SK-N-SH (cell line): ENCODE measurements at regions not wholly inside any gene's neighbourhood (a gene's known extent, or its start where the extent isn't known, plus 50 kb on each side); places are given as distances from the start of the nearest gene placed in this dataset.

Experiments
- CTCF ChIA-PET: fragments of 300-600, 350-600 bp; formaldehyde crosslinking; extraction: SDS; loops from one replicate; lab custom pipeline; 2021; lab: Yijun Ruan, JAX
- POLR2A ChIA-PET: fragments of 350-600 bp; sonication (Branson Sonifier 250); formaldehyde crosslinking; extraction: SDS; loops from one replicate; lab custom pipeline; 2020; ENCODE audit warnings: antibody characterized with exemption, inconsistent platforms; lab: Yijun Ruan, JAX
- DNase-seq: peaks from one replicate; pipeline ENCODE4 v3.0.0; 2012
- H2AFZ ChIP-seq: fragments of 200-600 bp; sonication (generic); 2 replicates; pipeline ENCODE4 v1.8.1; 2016; ENCODE audit warnings: antibody characterized with exemption, mild to moderate bottlenecking, low read depth
- H3F3A ChIP-seq: fragments of 200-600 bp; sonication (generic); replicated peaks from 2 replicates; pipeline ENCODE3; 2016; ENCODE audit warnings: antibody characterized with exemption, mild to moderate bottlenecking; ENCODE audit not compliant: insufficient read depth
- H3K27ac ChIP-seq, 2 experiments: fragments of 200-500 bp in 1 of 2; fragments of 200-600 bp in 1 of 2; sonication (Bioruptor generic) in 1 of 2; sonication (generic), shearing (Covaris generic) in 1 of 2; 2 replicates each; pipeline versions ENCODE4 v1.5.1 to v1.6.1; 2014 to 2016; ENCODE audit warnings: low read depth in 2 of 2, inconsistent platforms in 1 of 2, low read length in 1 of 2, mild to moderate bottlenecking in 1 of 2, mixed read lengths in 1 of 2
- H3K27me3 ChIP-seq: fragments of 200-600 bp; sonication (generic), shearing (Covaris generic); 2 replicates; pipeline ENCODE4 v1.6.1; 2016; ENCODE audit warnings: mixed run types; ENCODE audit not compliant: insufficient read depth
- H3K36me3 ChIP-seq, 2 experiments: fragments of 200-500 bp in 1 of 2; fragments of 200-600 bp in 1 of 2; sonication (Bioruptor generic) in 1 of 2; sonication (generic) in 1 of 2; replicated peaks in 1 of 2; 2 replicates each; pipeline versions ENCODE3 to v1.5.1; 2014 to 2016; ENCODE audit warnings: low read length in 1 of 2, mild to moderate bottlenecking in 1 of 2; ENCODE audit not compliant: insufficient read depth in 2 of 2, control insufficient read depth in 1 of 2
- H3K4me1 ChIP-seq, 2 experiments: fragments of 200-500 bp in 1 of 2; fragments of 200-600 bp in 1 of 2; sonication (Bioruptor generic) in 1 of 2; sonication (generic), shearing (Covaris generic) in 1 of 2; 2 replicates each; pipeline versions ENCODE4 v1.5.1 to v1.6.1; 2014 to 2016; ENCODE audit warnings: low read depth in 1 of 2, low read length in 1 of 2, mixed run types in 1 of 2; ENCODE audit not compliant: insufficient read depth in 2 of 2, control insufficient read depth in 1 of 2
- H3K4me2 ChIP-seq: fragments of 200-600 bp; sonication (generic), shearing (Covaris generic); 2 replicates; pipeline ENCODE4 v1.6.1; 2017; ENCODE audit warnings: mixed run types
- H3K4me3 ChIP-seq, 2 experiments: fragments of 200-500 bp in 1 of 2; fragments of 200-600 bp in 1 of 2; sonication (Bioruptor generic) in 1 of 2; sonication (generic), shearing (Covaris generic) in 1 of 2; 2 replicates each; pipeline versions ENCODE4 v1.5.1 to v1.8.1; 2014 to 2016; ENCODE audit warnings: low read depth in 2 of 2, inconsistent platforms in 1 of 2, low read length in 1 of 2, mild to moderate bottlenecking in 1 of 2, mixed read lengths in 1 of 2, moderate library complexity in 1 of 2
- H3K79me2 ChIP-seq: fragments of 200-600 bp; sonication (generic); 2 replicates; pipeline ENCODE4 v1.8.1; 2017; ENCODE audit warnings: mild to moderate bottlenecking; ENCODE audit not compliant: insufficient read depth
- H3K9ac ChIP-seq: fragments of 200-600 bp; sonication (generic); 2 replicates; pipeline ENCODE4 v1.6.1; 2017; ENCODE audit warnings: mixed run types
- H3K9me2 ChIP-seq: fragments of 200-600 bp; sonication (generic); 2 replicates; pipeline ENCODE4 v1.6.1; 2017; ENCODE audit warnings: mixed run types
- H3K9me3 ChIP-seq: fragments of 200-600 bp; sonication (generic); 2 replicates; pipeline ENCODE4 v1.6.1; 2017; ENCODE audit warnings: mixed run types, mild to moderate bottlenecking, moderate library complexity
- H4K20me1 ChIP-seq: fragments of 200-600 bp; sonication (generic); 2 replicates; pipeline ENCODE4 v1.6.1; 2017; ENCODE audit warnings: mild to moderate bottlenecking, mixed run types; ENCODE audit not compliant: insufficient read depth
- EP300 ChIP-seq, 2 experiments: IDR thresholded peaks; 2 replicates each; pipeline versions ENCODE4 v1.4.0 to v1.6.1; 2012; ENCODE audit warnings: borderline replicate concordance in 1 of 2, low read depth in 1 of 2, low read length in 1 of 2
- EZH2phosphoT487 ChIP-seq: fragments of 200-600 bp; sonication (generic); IDR thresholded peaks from 2 replicates; pipeline ENCODE4 v1.6.1; 2017; ENCODE audit warnings: low read depth, mixed run types, mild to moderate bottlenecking, antibody characterized with exemption, moderate library complexity, borderline replicate concordance
- GABPA ChIP-seq: IDR thresholded peaks from 2 replicates; pipeline ENCODE4 v1.4.0; 2012; ENCODE audit warnings: low read depth, mild to moderate bottlenecking
- MXI1 ChIP-seq: IDR thresholded peaks from 2 replicates; pipeline ENCODE4 v1.6.1; 2012; ENCODE audit warnings: mild to moderate bottlenecking, low read depth, low read length, improper control_type of control experiment
- PBX3 ChIP-seq: IDR thresholded peaks from 2 replicates; pipeline ENCODE4; 2012
- RAD21 ChIP-seq: IDR thresholded peaks from 2 replicates; pipeline ENCODE4 v1.6.1; 2012; ENCODE audit warnings: mild to moderate bottlenecking, low read length
- TAF1 ChIP-seq: IDR thresholded peaks from 2 replicates; pipeline ENCODE4 v1.6.1; 2012; ENCODE audit warnings: low read depth, mild to moderate bottlenecking, low read length, moderate library complexity, borderline replicate concordance
- WGBS: methylation state at CpG from one replicate; pipeline ENCODE4 v1.1.6; 2017; ENCODE audit warnings: low lambda C conversion rate; 5-methylcytosine and 5-hydroxymethylcytosine counted together
- TF ChIP-seq, protein P1 (sequence below): fragments of 150-350 bp; IDR thresholded peaks from 2 replicates; pipeline ENCODE4 v1.6.1; 2016; ENCODE audit warnings: mild to moderate bottlenecking, low read depth, low read length

DNA sequence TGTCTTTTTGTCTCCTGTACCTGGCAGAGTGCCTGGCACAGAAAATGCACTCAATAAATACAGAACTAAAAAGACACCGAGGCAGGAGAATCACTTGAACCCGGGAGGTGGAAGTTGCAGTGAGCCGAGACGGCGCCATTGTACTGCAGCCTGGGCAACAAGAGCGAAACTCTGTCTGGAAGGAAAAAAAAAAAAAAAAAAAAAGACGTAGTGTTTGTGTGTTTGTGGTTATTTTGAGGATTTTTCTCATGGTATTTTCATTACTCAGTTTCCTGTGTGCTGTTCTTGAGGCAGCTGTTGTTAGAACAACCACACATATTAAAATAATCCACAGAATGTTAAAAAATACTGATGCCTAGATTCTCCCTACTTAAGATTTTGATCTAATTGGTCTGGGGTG lies 519.2 kb upstream of the SPHKAP start:
- no peak overlapping the region for H3K27ac ChIP-seq

DNA sequence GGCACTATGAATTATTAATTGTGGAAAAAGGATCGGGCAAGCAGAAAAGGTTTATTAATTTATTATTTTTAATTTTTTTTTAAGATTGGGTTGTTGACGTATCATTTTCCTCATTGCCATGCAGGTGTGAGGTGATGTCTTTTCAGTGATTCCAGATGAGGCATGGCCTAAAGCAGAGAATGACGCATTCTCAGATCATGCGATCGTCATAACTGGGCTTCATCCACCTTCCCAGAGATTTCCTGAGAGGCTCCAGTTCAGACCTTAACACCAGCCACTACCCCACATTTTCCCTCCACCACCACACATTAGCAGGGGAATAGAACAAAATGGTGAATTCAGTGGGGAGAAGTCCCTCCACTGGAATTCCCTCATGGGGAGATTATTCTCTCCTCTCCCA lies 518.4 kb upstream of the SPHKAP start:
- CTCF ChIA-PET = interaction anchor here (0.6 to 1.9 kb wide), 6 partner anchors 13 to 1017 kb away, joined by 3 to 15 read pairs (median 4); no protein-coding TSS in a partner anchor
- no peak for DNase-seq
- no peak overlapping the region for H3K9ac ChIP-seq

More for the DNA sequence above, 519.2 kb upstream of the SPHKAP start:
- Histone ChIP-seq H3K4me1 (peaks cover 0 to 4% of the 10 kb centered on the region in 2 experiments; a peak in 1 of 4 replicates), H3K9me2 (no peaks in the 10 kb centered on the region), H3K9ac (no peak overlapping the region), H3K27me3 (no peaks in the 10 kb centered on the region), H2AFZ (no peak overlapping the region), H3K36me3 (no peaks in the 10 kb centered on the region), H3K4me2 (no peak overlapping the region), H3K79me2 (no peaks in the 10 kb centered on the region), H4K20me1 (no peaks in the 10 kb centered on the region), H3F3A (no peaks in the 10 kb centered on the region), H3K4me3 (no peak overlapping the region), H3K9me3 (no peaks in the 10 kb centered on the region)
- TF ChIP-seq, protein P1, sequence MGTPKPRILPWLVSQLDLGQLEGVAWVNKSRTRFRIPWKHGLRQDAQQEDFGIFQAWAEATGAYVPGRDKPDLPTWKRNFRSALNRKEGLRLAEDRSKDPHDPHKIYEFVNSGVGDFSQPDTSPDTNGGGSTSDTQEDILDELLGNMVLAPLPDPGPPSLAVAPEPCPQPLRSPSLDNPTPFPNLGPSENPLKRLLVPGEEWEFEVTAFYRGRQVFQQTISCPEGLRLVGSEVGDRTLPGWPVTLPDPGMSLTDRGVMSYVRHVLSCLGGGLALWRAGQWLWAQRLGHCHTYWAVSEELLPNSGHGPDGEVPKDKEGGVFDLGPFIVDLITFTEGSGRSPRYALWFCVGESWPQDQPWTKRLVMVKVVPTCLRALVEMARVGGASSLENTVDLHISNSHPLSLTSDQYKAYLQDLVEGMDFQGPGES = no peak
- TF ChIP-seq EP300 (IDR thresholded peaks at IDR 0.05; ENCODE audit: borderline replicate concordance in 1 of 2, low read depth in 1 of 2, low read length in 1 of 2) (no peak), EZH2phosphoT487 (no peak), PBX3 (no peak), GABPA (no peak)
- no peak for DNase-seq
- WGBS = 67% methylated on average over 7 of the region's 7 CpGs
- ChIA-PET CTCF (interaction anchor here (1.6 kb wide), 1 partner anchor 1016 kb away, joined by 4 read pairs; no protein-coding TSS in a partner anchor), POLR2A (no interaction called here)

DNA sequence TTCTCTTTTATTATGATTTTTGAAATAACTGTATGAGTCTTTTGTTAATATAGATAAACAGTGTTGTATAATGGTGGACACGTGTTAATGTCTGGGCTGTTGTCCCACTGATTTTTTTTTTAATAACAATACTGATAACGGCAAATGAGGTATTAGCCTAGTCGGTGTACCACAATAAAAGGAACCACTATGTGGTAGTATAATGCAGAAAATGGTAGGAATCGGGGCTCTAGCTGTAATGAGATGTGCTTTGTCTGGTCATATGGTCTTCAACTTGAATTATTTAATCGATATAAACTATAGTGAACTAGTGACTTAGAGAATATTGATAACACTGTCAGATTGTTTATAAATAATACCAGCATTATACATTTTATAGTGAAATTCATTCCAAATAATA lies 517.9 kb upstream of the SPHKAP start:
- Histone ChIP-seq H3K9ac (no peak overlapping the region), H3K36me3 (no peaks in the 10 kb centered on the region)
- TF ChIP-seq MXI1 (no peak), RAD21 (peak; percentile 55)
- TF ChIP-seq, all 33 proteins: peak for 1
- POLR2A ChIA-PET = no interaction called here
- no peaks in the 10 kb centered on the region for H3K9me3 ChIP-seq
- no peaks in the 10 kb centered on the region for H3K79me2 ChIP-seq
- WGBS = 37% methylated on average over 5 of the region's 5 CpGs
- no peaks in the 10 kb centered on the region for H3F3A ChIP-seq
- no peaks in the 10 kb centered on the region for H4K20me1 ChIP-seq
- no peaks in the 10 kb centered on the region for H3K27me3 ChIP-seq
- no peak overlapping the region for H3K4me2 ChIP-seq
- no peak for DNase-seq
- no peaks in the 10 kb centered on the region for H3K9me2 ChIP-seq
- H3K4me1 ChIP-seq = no peaks in the 10 kb centered on the region; a peak in 1 of 4 replicates
- H2AFZ ChIP-seq = no peak overlapping the region
- CTCF ChIA-PET = interaction anchor here (0.6 to 1.9 kb wide), 12 partner anchors 10 to 1017 kb away, joined by 3 to 15 read pairs (median 4); no protein-coding TSS in a partner anchor
- no peak overlapping the region for H3K4me3 ChIP-seq
- H3K27ac ChIP-seq = no peak overlapping the region

More for the DNA sequence above, 518.4 kb upstream of the SPHKAP start:
- Histone ChIP-seq H3K36me3 (no peaks in the 10 kb centered on the region), H3K4me2 (no peak overlapping the region), H3K4me1 (no peaks in the 10 kb centered on the region; a peak in 1 of 4 replicates), H3K27ac (no peak overlapping the region)
- TF ChIP-seq TAF1 = no peak
- TF ChIP-seq, all 33 proteins: peak for 0
- H3F3A ChIP-seq = no peaks in the 10 kb centered on the region
- 84% methylated on average over 5 of the region's 5 CpGs for WGBS
- no peaks in the 10 kb centered on the region for H4K20me1 ChIP-seq
- no peaks in the 10 kb centered on the region for H3K9me3 ChIP-seq
- no peak overlapping the region for H2AFZ ChIP-seq
- H3K27me3 ChIP-seq = no peaks in the 10 kb centered on the region
- no peaks in the 10 kb centered on the region for H3K9me2 ChIP-seq
- POLR2A ChIA-PET = no interaction called here
- H3K79me2 ChIP-seq = no peaks in the 10 kb centered on the region
- no peak overlapping the region for H3K4me3 ChIP-seq
